ENCODE measurements at regions not wholly inside any gene's neighbourhood (a gene's known extent, or its start where the extent isn't known, plus 50 kb on each side); places are given as distances from the start of the nearest gene placed in this dataset.

- no peaks in the 10 kb centered on the region for H4K20me1 ChIP-seq (replicated peaks; ENCODE audit: insufficient read depth)
- no peaks in the 10 kb centered on the region for H3K27me3 ChIP-seq (ENCODE audit: insufficient read depth)
- H3K4me1 ChIP-seq (ENCODE audit: insufficient read depth), result no peaks in the 10 kb centered on the region
- no peak for DNase-seq (ENCODE audit: low spot score)
- H3K4me3 ChIP-seq, result no peak overlapping the region
- H3K36me3 ChIP-seq (ENCODE audit: insufficient read depth), result no peaks in the 10 kb centered on the region
- H3K27ac Mint-ChIP-seq, result no peak overlapping the region
- H3K4me3 Mint-ChIP-seq, result no peak overlapping the region
- H3F3A ChIP-seq (replicated peaks; ENCODE audit: low read depth), result no peaks in the 10 kb centered on the region
- TF ChIP-seq CREB1 (CRISPR knock-in tag; IDR thresholded peaks at IDR 0.05; ENCODE audit: low read depth) (no peak), ZNF331 (CRISPR knock-in tag; IDR thresholded peaks at IDR 0.05; ENCODE audit: low read depth) (no peak), JUNB (IDR thresholded peaks at IDR 0.05; ENCODE audit: unreplicated experiment) (no peak), POLR2AphosphoS5 (IDR thresholded peaks at IDR 0.05; ENCODE audit: low read depth) (no peak), EZH2 (IDR thresholded peaks at IDR 0.05; ENCODE audit: low read depth, unreplicated experiment) (no peak), STAT1 (IDR thresholded peaks at IDR 0.05; ENCODE audit: unreplicated experiment) (no peak), ETS1 (IDR thresholded peaks at IDR 0.05) (no peak), ZNF462 (CRISPR knock-in tag; IDR thresholded peaks at IDR 0.05) (no peak), EZH2phosphoT487 (IDR thresholded peaks at IDR 0.05; ENCODE audit: unreplicated experiment) (no peak), ZNF114 (CRISPR knock-in tag; IDR thresholded peaks at IDR 0.05) (no peak), CTCF (conservative IDR thresholded peaks at IDR 0.05; ENCODE audit: low read depth in 2 of 2) (no peak), NANOG (IDR thresholded peaks at IDR 0.05; ENCODE audit: borderline replicate concordance) (no peak), REST (IDR thresholded peaks at IDR 0.05; ENCODE audit: unreplicated experiment) (no peak)
- peaks cover 9% of the 10 kb centered on the region; the same call in 1 of the 2 replicates for H3K9me2 ChIP-seq (ENCODE audit: insufficient read depth)
- peaks cover 1% of the 10 kb centered on the region for H3K27me3 Mint-ChIP-seq (ENCODE audit: insufficient read depth, low read depth, poor library complexity)
- H3K9me3 Mint-ChIP-seq, result no peaks in the 10 kb centered on the region
- H2AFZ ChIP-seq, result peak overlapping the region; percentile 4; the same call in 1 of the 2 replicates
- ATAC-seq, result no peak
- no peaks in the 10 kb centered on the region for H3K36me3 Mint-ChIP-seq (ENCODE audit: low read depth)
- H3K4me1 Mint-ChIP-seq, result no peaks in the 10 kb centered on the region
- H3K79me2 ChIP-seq (replicated peaks; ENCODE audit: insufficient read depth), result no peaks in the 10 kb centered on the region
- H3K27ac ChIP-seq (ENCODE audit: low read depth), result no peak overlapping the region
- H3K4me2 ChIP-seq, result no peak overlapping the region
These were observed 73.2 kb upstream of the PPP1R3C start for GRCh38 chr10:91705948-91706670.

Measured in GM23338 (cell line).